Osteocyte (in vitro differentiated cells): ENCODE measurements at regions not wholly inside any gene's neighbourhood (a gene's known extent, or its start where the extent isn't known, plus 50 kb on each side); places are given as distances from the start of the nearest gene placed in this dataset.

ENCODE experiments used
- DNase-seq: peaks from one replicate; pipeline ENCODE4 v3.0.0; 2021; ENCODE audit warnings: mixed read lengths; ENCODE audit not compliant: unreplicated experiment; ENCODE audit errors: extremely low spot score
- H3K27ac Mint-ChIP-seq: one replicate; pipeline ENCODE4 v1.8.0; 2021; ENCODE audit warnings: mild to moderate bottlenecking, mixed read lengths; ENCODE audit not compliant: unreplicated experiment
- H3K27me3 Mint-ChIP-seq: one replicate; pipeline ENCODE4 v1.8.0; 2021; ENCODE audit warnings: mixed read lengths; ENCODE audit not compliant: unreplicated experiment
- H3K36me3 Mint-ChIP-seq: one replicate; pipeline ENCODE4 v1.8.0; 2021; ENCODE audit warnings: mixed read lengths; ENCODE audit not compliant: unreplicated experiment
- H3K4me1 Mint-ChIP-seq: one replicate; pipeline ENCODE4 v1.8.0; 2021; ENCODE audit warnings: mixed read lengths; ENCODE audit not compliant: unreplicated experiment
- H3K4me3 Mint-ChIP-seq: one replicate; pipeline ENCODE4 v1.8.0; 2021; ENCODE audit warnings: mild to moderate bottlenecking, moderate library complexity, mixed read lengths; ENCODE audit not compliant: unreplicated experiment
- H3K9me3 Mint-ChIP-seq: one replicate; pipeline ENCODE4 v1.8.0; 2021; ENCODE audit warnings: mixed read lengths; ENCODE audit not compliant: unreplicated experiment
- TF ChIP-seq, protein P1 (sequence below): fragments of 200-600 bp; sonication (generic); IDR thresholded peaks from 2 replicates; pipeline ENCODE4 v1.5.0; 2021; ENCODE audit warnings: antibody characterized with exemption, mild to moderate bottlenecking, moderate library complexity

- H3K27ac Mint-ChIP-seq, result no peak overlapping the region
- peaks cover 2% of the 10 kb centered on the region for H3K36me3 Mint-ChIP-seq
- no peak overlapping the region for H3K4me3 Mint-ChIP-seq
- no peaks in the 10 kb centered on the region for H3K27me3 Mint-ChIP-seq
- no peaks in the 10 kb centered on the region for H3K9me3 Mint-ChIP-seq
- H3K4me1 Mint-ChIP-seq, result peaks cover 3% of the 10 kb centered on the region
- no peak for DNase-seq
- TF ChIP-seq, protein P1, sequence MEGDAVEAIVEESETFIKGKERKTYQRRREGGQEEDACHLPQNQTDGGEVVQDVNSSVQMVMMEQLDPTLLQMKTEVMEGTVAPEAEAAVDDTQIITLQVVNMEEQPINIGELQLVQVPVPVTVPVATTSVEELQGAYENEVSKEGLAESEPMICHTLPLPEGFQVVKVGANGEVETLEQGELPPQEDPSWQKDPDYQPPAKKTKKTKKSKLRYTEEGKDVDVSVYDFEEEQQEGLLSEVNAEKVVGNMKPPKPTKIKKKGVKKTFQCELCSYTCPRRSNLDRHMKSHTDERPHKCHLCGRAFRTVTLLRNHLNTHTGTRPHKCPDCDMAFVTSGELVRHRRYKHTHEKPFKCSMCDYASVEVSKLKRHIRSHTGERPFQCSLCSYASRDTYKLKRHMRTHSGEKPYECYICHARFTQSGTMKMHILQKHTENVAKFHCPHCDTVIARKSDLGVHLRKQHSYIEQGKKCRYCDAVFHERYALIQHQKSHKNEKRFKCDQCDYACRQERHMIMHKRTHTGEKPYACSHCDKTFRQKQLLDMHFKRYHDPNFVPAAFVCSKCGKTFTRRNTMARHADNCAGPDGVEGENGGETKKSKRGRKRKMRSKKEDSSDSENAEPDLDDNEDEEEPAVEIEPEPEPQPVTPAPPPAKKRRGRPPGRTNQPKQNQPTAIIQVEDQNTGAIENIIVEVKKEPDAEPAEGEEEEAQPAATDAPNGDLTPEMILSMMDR, result no peak
These were observed 152.6 kb downstream of the PLPP3 start for GRCh38 chr1:56426587-56427381.

DNA sequence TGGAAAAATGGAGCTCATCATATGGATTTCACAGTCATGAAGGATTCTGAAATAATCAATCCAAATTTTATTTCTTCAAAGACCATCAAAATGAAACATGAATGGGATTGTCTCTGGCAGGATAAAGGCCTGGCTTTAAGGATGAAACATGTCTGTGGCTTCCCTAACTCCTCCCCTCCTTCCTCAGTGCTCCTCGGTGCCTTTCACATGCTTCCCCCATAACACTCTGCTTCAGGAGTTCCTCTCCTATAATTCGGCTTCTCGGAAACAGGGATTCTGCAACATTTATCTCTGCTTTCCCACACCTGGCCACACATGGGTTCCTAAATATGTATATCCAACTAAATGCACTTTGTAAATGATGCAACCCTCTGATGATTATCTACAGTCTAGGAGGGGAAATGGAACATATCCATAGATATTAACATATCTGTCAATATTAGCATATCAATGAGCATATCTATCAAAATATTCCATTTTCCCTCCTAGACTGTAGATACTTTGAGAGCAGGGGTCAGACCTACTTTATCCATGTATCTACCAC, 153.8 kb downstream of the PLPP3 start:
- H3K36me3 Mint-ChIP-seq, result peaks cover 2% of the 10 kb centered on the region
- TF ChIP-seq, protein P1, result no peak
- no peaks in the 10 kb centered on the region for H3K27me3 Mint-ChIP-seq
- no peak for DNase-seq
- H3K27ac Mint-ChIP-seq, result no peak overlapping the region
- H3K4me1 Mint-ChIP-seq, result peaks cover 3% of the 10 kb centered on the region
- no peaks in the 10 kb centered on the region for H3K9me3 Mint-ChIP-seq
- no peak overlapping the region for H3K4me3 Mint-ChIP-seq

- peaks cover 2% of the 10 kb centered on the region for H3K36me3 Mint-ChIP-seq
- no peak for DNase-seq
- no peak overlapping the region for H3K4me3 Mint-ChIP-seq
- H3K27ac Mint-ChIP-seq, result no peak overlapping the region
- TF ChIP-seq, protein P1, result no peak
- peaks cover 3% of the 10 kb centered on the region for H3K4me1 Mint-ChIP-seq
- no peaks in the 10 kb centered on the region for H3K27me3 Mint-ChIP-seq
- H3K9me3 Mint-ChIP-seq, result no peaks in the 10 kb centered on the region
These were observed 154.4 kb downstream of the PLPP3 start for GRCh38 chr1:56424744-56425493.

DNA sequence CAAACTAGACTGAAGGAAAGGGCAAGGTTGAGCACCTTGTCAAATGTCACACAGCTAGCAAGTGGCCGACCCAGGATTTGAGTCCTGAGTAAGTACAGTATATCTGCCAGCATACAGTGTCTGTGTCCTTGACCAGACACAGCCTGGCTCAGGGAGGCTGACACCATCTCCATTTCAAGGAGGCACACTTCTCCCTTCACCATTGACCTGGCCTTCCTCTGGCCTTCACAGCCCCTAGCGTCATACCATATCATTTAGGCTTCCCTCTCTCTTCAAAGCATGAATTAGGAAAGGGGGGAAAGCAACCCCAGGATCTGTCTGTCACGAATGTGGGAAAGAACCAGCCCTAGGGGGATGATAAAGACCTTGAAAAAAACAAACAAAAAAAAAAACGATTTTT, 155.6 kb downstream of the PLPP3 start:
- H3K27me3 Mint-ChIP-seq, result no peaks in the 10 kb centered on the region
- H3K27ac Mint-ChIP-seq, result no peak overlapping the region
- TF ChIP-seq, protein P1, result no peak
- no peaks in the 10 kb centered on the region for H3K9me3 Mint-ChIP-seq
- no peak overlapping the region for H3K4me3 Mint-ChIP-seq
- peaks cover 3% of the 10 kb centered on the region for H3K4me1 Mint-ChIP-seq
- H3K36me3 Mint-ChIP-seq, result peaks cover 2% of the 10 kb centered on the region
- no peak for DNase-seq

- DNase-seq, result no peak
- H3K4me3 Mint-ChIP-seq, result no peak overlapping the region
- H3K4me1 Mint-ChIP-seq, result no peaks in the 10 kb centered on the region
- no peaks in the 10 kb centered on the region for H3K27me3 Mint-ChIP-seq
- no peaks in the 10 kb centered on the region for H3K9me3 Mint-ChIP-seq
- no peaks in the 10 kb centered on the region for H3K36me3 Mint-ChIP-seq
- no peak overlapping the region for H3K27ac Mint-ChIP-seq
- TF ChIP-seq, protein P1, result no peak
These were observed 161.2 kb downstream of the PLPP3 start for GRCh38 chr1:56418151-56418631.
